Stromal cell of bone marrow (primary cell): ENCODE measurements at regions not wholly inside any gene's neighbourhood (a gene's known extent, or its start where the extent isn't known, plus 50 kb on each side); places are given as distances from the start of the nearest gene placed in this dataset.

ENCODE experiments used
- DNase-seq: peaks from one replicate; pipeline ENCODE4 v3.0.0-alpha.2; 2012; ENCODE audit warnings: low read depth

GRCh38 chr7:69328516-69328915 lies 269.8 kb upstream of the AUTS2 start:
- DNase-seq, result no peak

GRCh38 chr7:69334701-69335100 lies 263.6 kb upstream of the AUTS2 start:
- no peak for DNase-seq

- DNase-seq, result no peak
These were observed 262.9 kb upstream of the AUTS2 start for GRCh38 chr7:69335331-69335730.

GRCh38 chr7:69336976-69337375 lies 261.3 kb upstream of the AUTS2 start:
- DNase-seq, result no peak

- no peak for DNase-seq
These were observed 260.1 kb upstream of the AUTS2 start for GRCh38 chr7:69338144-69338543.

GRCh38 chr7:69341288-69341687 lies 257.0 kb upstream of the AUTS2 start:
- no peak for DNase-seq

- peak; percentile 16 for DNase-seq
These were observed 256.0 kb upstream of the AUTS2 start for GRCh38 chr7:69342154-69342884.

GRCh38 chr7:69349291-69349690 lies 249.0 kb upstream of the AUTS2 start:
- no peak for DNase-seq

GRCh38 chr7:69358163-69358821 lies 240.0 kb upstream of the AUTS2 start:
- no peak for DNase-seq

- DNase-seq, result peak; percentile 41
These were observed 239.1 kb upstream of the AUTS2 start for GRCh38 chr7:69359003-69359700.

GRCh38 chr7:69360913-69361312 lies 237.4 kb upstream of the AUTS2 start:
- DNase-seq, result no peak

GRCh38 chr7:69363136-69363535 lies 235.1 kb upstream of the AUTS2 start:
- DNase-seq, result no peak

- no peak for DNase-seq
These were observed 233.2 kb upstream of the AUTS2 start for GRCh38 chr7:69364813-69365643.

- DNase-seq, result peak; percentile 60
These were observed 232.6 kb upstream of the AUTS2 start for GRCh38 chr7:69365651-69366192.

GRCh38 chr7:69367780-69368179 lies 230.5 kb upstream of the AUTS2 start:
- DNase-seq, result no peak

GRCh38 chr7:69373171-69374043 lies 224.9 kb upstream of the AUTS2 start:
- DNase-seq, result no peak

- DNase-seq, result no peak
These were observed 224.2 kb upstream of the AUTS2 start for GRCh38 chr7:69374044-69374425.

- DNase-seq, result no peak
These were observed 221.1 kb upstream of the AUTS2 start for GRCh38 chr7:69377191-69377590.

- no peak for DNase-seq
These were observed 209.7 kb upstream of the AUTS2 start for GRCh38 chr7:69388452-69389137.

GRCh38 chr7:69389216-69389615 lies 209.1 kb upstream of the AUTS2 start:
- DNase-seq, result no peak
